Glutamatergic neuron (in vitro differentiated cells): ENCODE measurements at regions not wholly inside any gene's neighbourhood (a gene's known extent, or its start where the extent isn't known, plus 50 kb on each side); places are given as distances from the start of the nearest gene placed in this dataset.

ENCODE experiments used
- DNase-seq: peaks from one replicate; pipeline ENCODE4 v3.0.0; 2022
- H3K27ac Mint-ChIP-seq: one replicate; pipeline ENCODE4 v1.8.0; 2020; ENCODE audit warnings: mild to moderate bottlenecking, mixed read lengths, inconsistent platforms; ENCODE audit not compliant: unreplicated experiment
- H3K27me3 Mint-ChIP-seq: one replicate; pipeline ENCODE4 v1.8.0; 2020; ENCODE audit warnings: mild to moderate bottlenecking, moderate library complexity, mixed read lengths, inconsistent platforms; ENCODE audit not compliant: unreplicated experiment
- H3K36me3 Mint-ChIP-seq: one replicate; pipeline ENCODE4 v1.8.0; 2020; ENCODE audit warnings: mild to moderate bottlenecking, mixed read lengths, inconsistent platforms; ENCODE audit not compliant: unreplicated experiment
- H3K4me1 Mint-ChIP-seq: one replicate; pipeline ENCODE4 v1.8.0; 2020; ENCODE audit warnings: mild to moderate bottlenecking, low read depth, mixed read lengths, inconsistent platforms; ENCODE audit not compliant: unreplicated experiment
- H3K4me3 Mint-ChIP-seq: one replicate; pipeline ENCODE4 v1.8.0; 2020; ENCODE audit warnings: mild to moderate bottlenecking, mixed read lengths, inconsistent platforms; ENCODE audit not compliant: unreplicated experiment
- H3K9me3 Mint-ChIP-seq: one replicate; pipeline ENCODE4 v1.8.0; 2020; ENCODE audit warnings: mild to moderate bottlenecking, moderate library complexity, mixed read lengths, inconsistent platforms; ENCODE audit not compliant: unreplicated experiment
- TF ChIP-seq, protein P1 (sequence below): fragments of 200-600 bp; sonication (generic); IDR thresholded peaks from one replicate; pipeline ENCODE4 v1.5.0; 2021; ENCODE audit not compliant: partially characterized antibody, unreplicated experiment

DNA sequence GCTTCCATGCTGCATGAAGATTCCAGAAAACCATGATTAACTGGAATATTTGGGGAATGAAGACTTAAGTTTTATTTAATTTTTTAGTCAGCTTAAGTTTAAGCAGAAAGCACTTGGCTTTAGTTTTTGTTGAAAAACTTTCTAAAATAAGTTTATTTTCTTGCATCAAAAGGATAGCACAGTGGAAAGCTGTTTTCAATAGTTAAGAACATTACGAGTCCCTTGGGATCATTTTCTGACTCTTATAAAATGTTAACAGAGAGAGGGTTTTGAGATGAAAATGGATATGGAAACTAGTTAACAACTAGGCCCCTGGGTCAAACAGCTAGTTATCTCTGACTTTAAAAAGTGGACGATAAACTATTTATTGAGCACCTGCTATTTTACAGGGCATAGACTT, 181.9 kb upstream of the SLC38A2 start:
- Mint-ChIP-seq H3K27ac (no peak overlapping the region), H3K4me1 (no peaks in the 10 kb centered on the region), H3K4me3 (no peak overlapping the region), H3K9me3 (no peaks in the 10 kb centered on the region), H3K27me3 (peaks cover 4% of the 10 kb centered on the region), H3K36me3 (no peaks in the 10 kb centered on the region)
- DNase-seq = no peak
- TF ChIP-seq, protein P1, sequence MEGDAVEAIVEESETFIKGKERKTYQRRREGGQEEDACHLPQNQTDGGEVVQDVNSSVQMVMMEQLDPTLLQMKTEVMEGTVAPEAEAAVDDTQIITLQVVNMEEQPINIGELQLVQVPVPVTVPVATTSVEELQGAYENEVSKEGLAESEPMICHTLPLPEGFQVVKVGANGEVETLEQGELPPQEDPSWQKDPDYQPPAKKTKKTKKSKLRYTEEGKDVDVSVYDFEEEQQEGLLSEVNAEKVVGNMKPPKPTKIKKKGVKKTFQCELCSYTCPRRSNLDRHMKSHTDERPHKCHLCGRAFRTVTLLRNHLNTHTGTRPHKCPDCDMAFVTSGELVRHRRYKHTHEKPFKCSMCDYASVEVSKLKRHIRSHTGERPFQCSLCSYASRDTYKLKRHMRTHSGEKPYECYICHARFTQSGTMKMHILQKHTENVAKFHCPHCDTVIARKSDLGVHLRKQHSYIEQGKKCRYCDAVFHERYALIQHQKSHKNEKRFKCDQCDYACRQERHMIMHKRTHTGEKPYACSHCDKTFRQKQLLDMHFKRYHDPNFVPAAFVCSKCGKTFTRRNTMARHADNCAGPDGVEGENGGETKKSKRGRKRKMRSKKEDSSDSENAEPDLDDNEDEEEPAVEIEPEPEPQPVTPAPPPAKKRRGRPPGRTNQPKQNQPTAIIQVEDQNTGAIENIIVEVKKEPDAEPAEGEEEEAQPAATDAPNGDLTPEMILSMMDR = no peak

GRCh38 chr12:46553911-46554310, 181.3 kb upstream of the SLC38A2 start:
- Mint-ChIP-seq H3K9me3 (no peaks in the 10 kb centered on the region), H3K4me3 (no peak overlapping the region), H3K4me1 (no peaks in the 10 kb centered on the region), H3K27ac (no peak overlapping the region), H3K27me3 (peaks cover 4% of the 10 kb centered on the region), H3K36me3 (no peaks in the 10 kb centered on the region)
- DNase-seq = no peak
- TF ChIP-seq, protein P1 = no peak

DNA sequence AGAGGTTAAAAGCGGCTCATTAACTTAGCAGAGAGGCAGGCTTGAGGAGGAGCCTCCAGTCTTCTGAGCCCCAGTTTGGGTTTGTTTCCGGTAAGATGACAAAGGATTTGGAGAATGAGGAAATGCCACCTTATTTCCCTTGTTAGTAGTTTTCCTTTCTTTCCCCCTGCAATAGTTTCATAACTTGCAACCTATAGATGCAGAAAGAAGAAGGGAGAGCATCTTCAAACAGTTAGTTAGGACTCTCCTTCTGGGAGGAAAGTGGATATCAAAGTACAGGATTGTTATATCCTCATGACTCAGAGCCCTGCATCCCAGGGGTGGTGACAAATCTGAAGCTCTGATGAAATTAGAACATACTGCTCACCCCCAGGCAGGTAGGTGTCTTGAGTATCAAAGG, 180.7 kb upstream of the SLC38A2 start:
- Mint-ChIP-seq H3K4me3 (no peak overlapping the region), H3K27me3 (peaks cover 4% of the 10 kb centered on the region), H3K36me3 (no peaks in the 10 kb centered on the region), H3K9me3 (peaks cover 1% of the 10 kb centered on the region), H3K4me1 (peaks cover 2% of the 10 kb centered on the region), H3K27ac (no peak overlapping the region)
- DNase-seq = no peak
- TF ChIP-seq, protein P1 = no peak

GRCh38 chr12:46550266-46550879, 177.8 kb upstream of the SLC38A2 start:
- Mint-ChIP-seq H3K27me3 (peaks cover 1% of the 10 kb centered on the region), H3K9me3 (peaks cover 5% of the 10 kb centered on the region), H3K36me3 (peaks cover 5% of the 10 kb centered on the region), H3K4me3 (no peak overlapping the region), H3K27ac (no peak overlapping the region), H3K4me1 (peaks cover 2% of the 10 kb centered on the region)
- TF ChIP-seq, protein P1 = no peak
- DNase-seq = no peak

- no peak overlapping the region for H3K4me3 Mint-ChIP-seq
- peaks cover 5% of the 10 kb centered on the region for H3K36me3 Mint-ChIP-seq
- peaks cover 2% of the 10 kb centered on the region for H3K4me1 Mint-ChIP-seq
- no peak overlapping the region for H3K27ac Mint-ChIP-seq
- TF ChIP-seq, protein P1 = no peak
- H3K9me3 Mint-ChIP-seq = peaks cover 5% of the 10 kb centered on the region
- DNase-seq = no peak
- peaks cover 1% of the 10 kb centered on the region for H3K27me3 Mint-ChIP-seq
Observed at GRCh38 chr12:46549527-46550265, 177.1 kb upstream of the SLC38A2 start.
